ENCODE measurements at regions not wholly inside any gene's neighbourhood (a gene's known extent, or its start where the extent isn't known, plus 50 kb on each side); places are given as distances from the start of the nearest gene placed in this dataset.

DNA sequence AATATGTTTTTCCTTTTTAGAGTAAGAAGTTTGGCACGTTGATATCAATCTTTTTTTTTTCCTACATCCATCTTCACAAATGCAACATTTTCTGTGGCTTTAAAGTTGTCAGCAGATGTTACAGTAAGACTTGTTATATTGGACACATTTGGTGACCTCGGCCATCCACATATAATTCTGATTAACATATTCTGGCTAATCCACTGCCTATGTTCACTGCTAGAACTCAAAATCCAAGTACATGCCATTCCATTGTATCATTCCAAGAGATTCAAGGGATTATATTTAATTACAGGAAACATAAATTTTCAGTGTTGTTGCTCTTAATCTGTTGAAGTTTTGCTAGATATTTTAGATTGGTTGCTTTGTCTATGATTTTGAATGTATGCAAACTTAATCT lies 367.6 kb downstream of the TENT5A start:
- TF ChIP-seq ZBTB7A (tag by site-specific recombination; IDR thresholded peaks at IDR 0.05; ENCODE audit: low read depth), result no peak
- TF ChIP-seq ZNF600 (tag by site-specific recombination; IDR thresholded peaks at IDR 0.05), result no peak
- TF ChIP-seq, protein P1, sequence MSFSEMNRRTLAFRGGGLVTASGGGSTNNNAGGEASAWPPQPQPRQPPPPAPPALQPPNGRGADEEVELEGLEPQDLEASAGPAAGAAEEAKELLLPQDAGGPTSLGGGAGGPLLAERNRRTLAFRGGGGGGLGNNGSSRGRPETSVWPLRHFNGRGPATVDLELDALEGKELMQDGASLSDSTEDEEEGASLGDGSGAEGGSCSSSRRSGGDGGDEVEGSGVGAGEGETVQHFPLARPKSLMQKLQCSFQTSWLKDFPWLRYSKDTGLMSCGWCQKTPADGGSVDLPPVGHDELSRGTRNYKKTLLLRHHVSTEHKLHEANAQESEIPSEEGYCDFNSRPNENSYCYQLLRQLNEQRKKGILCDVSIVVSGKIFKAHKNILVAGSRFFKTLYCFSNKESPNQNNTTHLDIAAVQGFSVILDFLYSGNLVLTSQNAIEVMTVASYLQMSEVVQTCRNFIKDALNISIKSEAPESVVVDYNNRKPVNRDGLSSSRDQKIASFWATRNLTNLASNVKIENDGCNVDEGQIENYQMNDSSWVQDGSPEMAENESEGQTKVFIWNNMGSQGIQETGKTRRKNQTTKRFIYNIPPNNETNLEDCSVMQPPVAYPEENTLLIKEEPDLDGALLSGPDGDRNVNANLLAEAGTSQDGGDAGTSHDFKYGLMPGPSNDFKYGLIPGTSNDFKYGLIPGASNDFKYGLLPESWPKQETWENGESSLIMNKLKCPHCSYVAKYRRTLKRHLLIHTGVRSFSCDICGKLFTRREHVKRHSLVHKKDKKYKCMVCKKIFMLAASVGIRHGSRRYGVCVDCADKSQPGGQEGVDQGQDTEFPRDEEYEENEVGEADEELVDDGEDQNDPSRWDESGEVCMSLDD (tag by site-specific recombination; IDR thresholded peaks at IDR 0.05), result no peak
- TF ChIP-seq, protein P2, sequence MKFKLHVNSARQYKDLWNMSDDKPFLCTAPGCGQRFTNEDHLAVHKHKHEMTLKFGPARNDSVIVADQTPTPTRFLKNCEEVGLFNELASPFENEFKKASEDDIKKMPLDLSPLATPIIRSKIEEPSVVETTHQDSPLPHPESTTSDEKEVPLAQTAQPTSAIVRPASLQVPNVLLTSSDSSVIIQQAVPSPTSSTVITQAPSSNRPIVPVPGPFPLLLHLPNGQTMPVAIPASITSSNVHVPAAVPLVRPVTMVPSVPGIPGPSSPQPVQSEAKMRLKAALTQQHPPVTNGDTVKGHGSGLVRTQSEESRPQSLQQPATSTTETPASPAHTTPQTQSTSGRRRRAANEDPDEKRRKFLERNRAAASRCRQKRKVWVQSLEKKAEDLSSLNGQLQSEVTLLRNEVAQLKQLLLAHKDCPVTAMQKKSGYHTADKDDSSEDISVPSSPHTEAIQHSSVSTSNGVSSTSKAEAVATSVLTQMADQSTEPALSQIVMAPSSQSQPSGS (tag by site-specific recombination; IDR thresholded peaks at IDR 0.05; ENCODE audit: low read depth), result no peak
- no peak for TF ChIP-seq YY1 (tag by site-specific recombination; IDR thresholded peaks at IDR 0.05)
- TF ChIP-seq, protein P3, sequence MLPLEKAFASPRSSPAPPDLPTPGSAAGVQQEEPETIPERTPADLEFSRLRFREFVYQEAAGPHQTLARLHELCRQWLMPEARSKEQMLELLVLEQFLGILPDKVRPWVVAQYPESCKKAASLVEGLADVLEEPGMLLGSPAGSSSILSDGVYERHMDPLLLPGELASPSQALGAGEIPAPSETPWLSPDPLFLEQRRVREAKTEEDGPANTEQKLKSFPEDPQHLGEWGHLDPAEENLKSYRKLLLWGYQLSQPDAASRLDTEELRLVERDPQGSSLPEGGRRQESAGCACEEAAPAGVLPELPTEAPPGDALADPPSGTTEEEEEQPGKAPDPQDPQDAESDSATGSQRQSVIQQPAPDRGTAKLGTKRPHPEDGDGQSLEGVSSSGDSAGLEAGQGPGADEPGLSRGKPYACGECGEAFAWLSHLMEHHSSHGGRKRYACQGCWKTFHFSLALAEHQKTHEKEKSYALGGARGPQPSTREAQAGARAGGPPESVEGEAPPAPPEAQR (tag by site-specific recombination; IDR thresholded peaks at IDR 0.05), result no peak
- TF ChIP-seq, protein P4, sequence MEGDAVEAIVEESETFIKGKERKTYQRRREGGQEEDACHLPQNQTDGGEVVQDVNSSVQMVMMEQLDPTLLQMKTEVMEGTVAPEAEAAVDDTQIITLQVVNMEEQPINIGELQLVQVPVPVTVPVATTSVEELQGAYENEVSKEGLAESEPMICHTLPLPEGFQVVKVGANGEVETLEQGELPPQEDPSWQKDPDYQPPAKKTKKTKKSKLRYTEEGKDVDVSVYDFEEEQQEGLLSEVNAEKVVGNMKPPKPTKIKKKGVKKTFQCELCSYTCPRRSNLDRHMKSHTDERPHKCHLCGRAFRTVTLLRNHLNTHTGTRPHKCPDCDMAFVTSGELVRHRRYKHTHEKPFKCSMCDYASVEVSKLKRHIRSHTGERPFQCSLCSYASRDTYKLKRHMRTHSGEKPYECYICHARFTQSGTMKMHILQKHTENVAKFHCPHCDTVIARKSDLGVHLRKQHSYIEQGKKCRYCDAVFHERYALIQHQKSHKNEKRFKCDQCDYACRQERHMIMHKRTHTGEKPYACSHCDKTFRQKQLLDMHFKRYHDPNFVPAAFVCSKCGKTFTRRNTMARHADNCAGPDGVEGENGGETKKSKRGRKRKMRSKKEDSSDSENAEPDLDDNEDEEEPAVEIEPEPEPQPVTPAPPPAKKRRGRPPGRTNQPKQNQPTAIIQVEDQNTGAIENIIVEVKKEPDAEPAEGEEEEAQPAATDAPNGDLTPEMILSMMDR (tag by site-specific recombination; IDR thresholded peaks at IDR 0.05), result no peak
